GDM1 (cell line): ENCODE measurements at regions not wholly inside any gene's neighbourhood (a gene's known extent, or its start where the extent isn't known, plus 50 kb on each side); places are given as distances from the start of the nearest gene placed in this dataset.
A peak's percentile ranks its signal among the peaks of the same experiment; 100 is the strongest.

ENCODE experiments used
- DNase-seq: peaks from one replicate; lab custom pipeline; 2025; lab: John Stamatoyannopoulos, UW

GRCh38 chr6:165910184-165910966 lies 247.3 kb upstream of the PDE10A start:
- DNase-seq, result no peak

DNA sequence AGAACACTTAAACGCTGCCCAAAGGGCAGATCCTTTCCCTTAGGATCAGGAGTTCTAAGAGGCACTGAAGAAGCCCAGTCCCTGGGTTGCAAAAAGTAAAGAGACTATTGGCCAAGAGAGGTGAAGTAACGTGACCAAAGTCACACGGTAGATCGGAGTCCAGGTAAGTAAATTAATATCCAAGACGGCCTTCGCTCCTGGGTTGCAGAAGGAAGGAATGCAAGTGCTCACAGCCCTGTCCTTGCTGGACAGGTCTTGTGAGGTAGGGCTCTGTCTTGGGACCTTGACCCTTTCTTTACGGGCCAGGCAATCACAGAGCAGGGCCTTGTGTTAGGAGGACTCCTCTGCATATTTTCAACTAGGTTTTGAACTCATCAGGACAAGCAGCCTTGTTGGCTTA lies 243.7 kb upstream of the PDE10A start:
- no peak for DNase-seq

- DNase-seq, result no peak
These were observed 242.7 kb upstream of the PDE10A start for GRCh38 chr6:165905744-165906143.

- DNase-seq, result no peak
These were observed 237.9 kb upstream of the PDE10A start for GRCh38 chr6:165900970-165901369.

- DNase-seq, result no peak
These were observed 236.6 kb upstream of the PDE10A start for GRCh38 chr6:165899611-165900010.

- DNase-seq, result no peak
These were observed 232.6 kb upstream of the PDE10A start for GRCh38 chr6:165895421-165896165.

- DNase-seq, result no peak
These were observed 231.3 kb upstream of the PDE10A start for GRCh38 chr6:165894171-165894825.

- DNase-seq, result no peak
These were observed 230.4 kb upstream of the PDE10A start for GRCh38 chr6:165893431-165893830.

- DNase-seq, result no peak
These were observed 228.3 kb upstream of the PDE10A start for GRCh38 chr6:165891320-165891719.

DNA sequence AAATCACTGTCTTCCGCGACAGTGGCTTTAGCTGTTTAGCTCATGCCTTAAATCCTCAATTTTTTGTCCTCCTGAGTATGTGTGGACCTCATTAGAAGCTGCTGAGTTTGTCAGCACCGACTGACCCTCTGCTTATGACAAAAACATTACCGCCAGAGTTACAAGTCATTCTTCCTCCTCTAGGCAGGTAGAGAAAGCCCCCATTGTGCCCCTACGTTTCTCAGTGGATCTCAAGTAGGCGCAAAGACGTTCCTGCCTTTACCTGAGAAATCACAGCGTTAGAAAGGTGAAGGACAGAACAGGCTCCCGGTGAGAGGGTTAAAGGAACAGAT lies 227.3 kb upstream of the PDE10A start:
- no peak for DNase-seq

DNA sequence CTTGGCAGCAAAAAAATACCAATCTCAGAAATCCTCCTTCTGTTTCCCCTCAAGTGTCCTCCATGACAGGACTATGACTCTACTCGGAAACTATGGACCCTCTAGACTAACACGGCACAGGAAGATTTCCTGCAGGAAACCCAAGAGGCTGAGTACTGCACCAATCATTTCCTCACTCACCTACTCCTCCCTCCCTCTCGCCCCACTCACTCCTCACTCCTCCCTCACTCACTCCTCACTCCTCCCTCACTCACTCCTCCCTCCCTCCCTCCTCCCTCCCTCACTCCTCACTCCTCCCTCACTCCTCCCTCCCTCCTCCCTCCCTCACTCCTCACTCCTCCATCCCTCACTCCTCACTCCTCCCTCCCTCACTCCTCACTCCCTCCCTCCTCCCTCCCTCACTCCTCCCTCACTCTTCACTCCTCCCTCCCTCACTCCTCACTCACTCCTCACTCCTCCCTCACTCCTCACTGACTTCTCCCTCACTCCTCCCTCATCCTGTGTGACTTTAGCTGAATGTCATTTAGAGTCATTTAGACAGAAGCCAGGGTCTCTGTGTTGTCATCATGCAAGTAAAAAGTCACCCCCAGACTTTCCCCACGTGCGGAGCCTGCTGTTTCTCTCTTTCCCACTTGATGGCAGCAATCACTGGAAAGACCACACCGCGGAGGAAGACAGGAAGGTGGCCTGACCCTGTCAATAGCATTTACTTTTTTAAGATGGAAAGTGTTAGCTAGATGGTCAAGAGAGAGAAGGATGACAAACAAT lies 226.8 kb upstream of the PDE10A start:
- no peak for DNase-seq

- DNase-seq, result no peak
These were observed 223.1 kb upstream of the PDE10A start for GRCh38 chr6:165886169-165886568.

GRCh38 chr6:165884813-165885765 lies 222.0 kb upstream of the PDE10A start:
- DNase-seq, result peak; percentile 51

DNA sequence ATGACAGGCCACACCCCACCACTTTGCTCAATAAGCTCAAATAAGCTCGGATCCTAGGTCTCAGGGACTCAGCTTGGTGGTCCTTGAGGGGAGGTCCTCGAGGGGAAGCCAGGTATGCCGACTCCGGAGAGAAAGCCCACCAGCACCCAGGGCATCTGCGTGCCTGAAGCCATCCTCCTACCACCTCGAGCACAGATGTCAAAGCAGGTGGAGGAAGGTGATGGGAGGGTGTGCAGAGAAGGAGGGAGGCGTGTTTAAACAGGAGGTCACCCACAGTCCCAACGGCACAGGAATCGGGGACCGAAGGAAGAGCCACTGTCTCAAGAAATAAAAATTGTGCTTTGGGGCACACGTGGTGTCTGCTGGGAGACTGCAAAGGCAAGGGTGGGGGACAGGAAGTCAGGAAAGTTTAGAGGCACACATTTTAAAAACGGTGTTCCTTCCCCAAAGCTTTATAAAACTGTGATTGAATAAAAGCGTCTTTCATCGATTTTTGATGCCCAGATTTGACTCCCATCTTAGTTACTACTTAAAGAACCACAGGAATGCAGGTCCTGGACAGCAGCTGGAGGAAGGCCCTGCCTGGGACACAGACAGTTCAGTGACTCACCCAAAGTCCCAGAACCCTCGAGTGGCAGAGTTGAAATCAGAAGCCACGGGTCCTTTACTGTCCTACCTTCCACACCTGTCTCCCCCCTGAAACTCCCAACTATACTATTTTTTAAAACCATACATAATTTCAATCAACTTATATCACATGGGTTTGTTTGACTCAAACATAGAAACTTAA lies 221.0 kb upstream of the PDE10A start:
- DNase-seq, result no peak

DNA sequence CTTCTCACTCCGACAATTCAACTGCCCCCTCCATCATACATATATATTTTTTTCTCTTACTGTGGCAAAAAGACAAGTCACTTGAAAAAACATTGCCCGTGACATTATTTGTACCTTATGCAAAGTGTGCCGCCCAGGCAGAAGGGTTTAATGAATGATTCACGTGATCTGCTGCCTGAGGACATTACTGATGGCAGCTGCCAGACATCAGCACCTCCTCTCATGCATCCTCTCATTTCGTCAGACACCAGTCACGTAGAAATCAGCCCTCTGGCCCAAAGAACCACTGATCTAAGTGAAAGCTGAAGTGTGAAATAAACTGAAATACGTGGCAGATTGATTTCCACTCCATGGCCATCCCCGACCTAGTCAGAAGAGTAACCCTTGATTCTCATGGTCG lies 218.8 kb upstream of the PDE10A start:
- DNase-seq, result no peak

GRCh38 chr6:165880686-165881085 lies 217.6 kb upstream of the PDE10A start:
- no peak for DNase-seq

DNA sequence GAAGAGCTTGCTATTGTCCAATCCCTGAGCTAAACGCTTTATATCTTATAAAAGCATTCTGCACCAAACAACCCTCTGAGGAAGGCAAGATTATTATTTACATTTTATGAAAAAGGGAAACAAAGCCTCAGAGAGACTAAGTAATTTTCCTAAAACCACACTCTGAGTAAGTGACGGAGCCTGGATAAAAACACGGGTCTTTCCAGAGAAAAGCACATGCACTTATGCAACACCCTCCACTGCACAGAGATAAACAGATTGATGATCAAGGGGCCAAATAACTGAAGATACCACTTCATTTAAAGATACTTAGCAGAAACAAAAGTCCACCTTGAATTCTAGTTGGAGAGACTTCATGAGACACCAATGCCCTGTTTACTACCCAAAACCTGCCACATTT lies 214.7 kb upstream of the PDE10A start:
- no peak for DNase-seq

DNA sequence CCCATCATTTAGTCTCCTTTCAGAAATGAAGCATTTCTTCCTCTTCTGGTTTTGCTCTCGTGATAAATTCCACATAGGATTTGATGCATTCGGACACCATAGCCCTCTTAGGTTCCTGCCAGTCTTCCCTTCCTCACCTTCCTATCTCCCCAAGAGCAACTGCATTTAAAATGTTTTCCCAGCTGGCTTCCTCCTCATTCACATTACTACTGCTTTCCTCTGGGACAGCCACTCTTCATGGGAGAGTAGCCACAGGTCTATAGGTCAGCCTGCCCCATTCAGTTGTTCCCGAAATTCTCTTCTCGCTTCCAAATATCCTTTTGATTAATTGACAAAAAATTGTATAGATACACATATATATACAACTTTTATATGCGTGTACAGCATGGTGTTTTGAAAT lies 214.2 kb upstream of the PDE10A start:
- DNase-seq, result no peak

DNA sequence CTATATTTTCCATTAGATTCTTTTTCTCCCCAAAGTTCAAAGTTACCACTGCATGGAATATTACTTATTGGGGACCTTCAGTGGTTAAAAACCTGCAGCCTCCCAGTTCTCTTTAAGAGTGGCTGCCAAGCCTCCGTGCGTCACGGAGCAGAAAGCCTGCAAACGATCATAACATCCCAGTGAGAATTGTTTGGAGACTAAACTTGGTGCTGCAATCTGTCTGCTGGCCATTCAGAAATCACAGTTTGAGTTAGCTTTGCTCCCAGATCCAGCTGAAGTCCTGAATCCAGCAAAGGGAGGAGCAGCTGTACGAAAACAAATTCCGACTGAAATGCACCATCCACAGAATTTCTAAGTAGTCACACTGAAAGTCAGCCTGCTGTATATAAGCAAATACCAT lies 213.5 kb upstream of the PDE10A start:
- DNase-seq, result no peak

DNA sequence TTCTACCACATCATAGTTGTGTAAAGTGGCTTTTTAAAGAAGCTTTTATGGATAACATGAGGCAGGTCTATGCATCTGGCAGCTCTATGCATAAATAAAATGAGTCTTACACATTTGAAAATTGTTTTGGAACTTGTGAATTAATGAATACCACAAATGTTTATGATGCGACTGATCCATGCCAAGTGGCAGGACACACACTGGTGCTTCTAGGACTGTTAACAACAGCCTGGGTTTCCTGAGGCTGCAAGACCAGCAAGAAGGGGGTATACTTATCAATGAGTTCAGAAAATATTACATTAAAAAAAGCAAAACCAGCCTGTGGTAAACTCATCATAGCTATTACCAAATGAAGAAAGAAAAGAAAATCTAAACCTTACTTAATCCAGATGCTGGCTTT lies 212.9 kb upstream of the PDE10A start:
- no peak for DNase-seq
